ENCODE measurements at regions not wholly inside any gene's neighbourhood (a gene's known extent, or its start where the extent isn't known, plus 50 kb on each side); places are given as distances from the start of the nearest gene placed in this dataset.
"Not testable (repeated sequence)": the region's sequence is repeated elsewhere in the genome, so short reads cannot be mapped to it uniquely, and the experiment has no call there.

DNA sequence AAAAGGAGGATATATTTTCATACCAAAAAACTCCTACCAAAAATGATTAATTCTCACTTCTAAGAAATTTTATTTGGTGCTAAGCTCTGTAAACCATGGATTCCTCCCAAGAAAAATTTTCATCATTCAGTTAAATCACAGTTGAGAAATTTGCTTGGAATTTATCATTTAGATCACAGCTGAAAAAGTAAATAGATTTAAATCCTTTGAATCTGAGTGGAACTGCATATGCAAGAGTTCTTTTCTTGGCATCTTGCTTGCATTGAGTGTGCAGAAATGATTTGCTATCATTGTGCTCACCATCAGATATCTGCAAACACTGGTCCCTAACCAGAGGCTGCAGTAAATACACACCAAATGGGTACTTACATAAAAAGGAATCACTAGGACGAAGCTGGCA lies 836.1 kb upstream of the CDH6 start:
- no peaks in the 10 kb centered on the region for H3K36me3 ChIP-seq
- H3K27ac ChIP-seq, result no peak overlapping the region
- no peak for DNase-seq (ENCODE audit: low spot score)
- H3K4me3 ChIP-seq, result no peak overlapping the region
- TF ChIP-seq, protein P1, sequence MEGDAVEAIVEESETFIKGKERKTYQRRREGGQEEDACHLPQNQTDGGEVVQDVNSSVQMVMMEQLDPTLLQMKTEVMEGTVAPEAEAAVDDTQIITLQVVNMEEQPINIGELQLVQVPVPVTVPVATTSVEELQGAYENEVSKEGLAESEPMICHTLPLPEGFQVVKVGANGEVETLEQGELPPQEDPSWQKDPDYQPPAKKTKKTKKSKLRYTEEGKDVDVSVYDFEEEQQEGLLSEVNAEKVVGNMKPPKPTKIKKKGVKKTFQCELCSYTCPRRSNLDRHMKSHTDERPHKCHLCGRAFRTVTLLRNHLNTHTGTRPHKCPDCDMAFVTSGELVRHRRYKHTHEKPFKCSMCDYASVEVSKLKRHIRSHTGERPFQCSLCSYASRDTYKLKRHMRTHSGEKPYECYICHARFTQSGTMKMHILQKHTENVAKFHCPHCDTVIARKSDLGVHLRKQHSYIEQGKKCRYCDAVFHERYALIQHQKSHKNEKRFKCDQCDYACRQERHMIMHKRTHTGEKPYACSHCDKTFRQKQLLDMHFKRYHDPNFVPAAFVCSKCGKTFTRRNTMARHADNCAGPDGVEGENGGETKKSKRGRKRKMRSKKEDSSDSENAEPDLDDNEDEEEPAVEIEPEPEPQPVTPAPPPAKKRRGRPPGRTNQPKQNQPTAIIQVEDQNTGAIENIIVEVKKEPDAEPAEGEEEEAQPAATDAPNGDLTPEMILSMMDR (IDR thresholded peaks at IDR 0.05), result no peak
- H3K9me3 ChIP-seq, result no peaks in the 10 kb centered on the region
- H3K27me3 ChIP-seq, result no peaks in the 10 kb centered on the region
- no peaks in the 10 kb centered on the region for H3K4me1 ChIP-seq

DNA sequence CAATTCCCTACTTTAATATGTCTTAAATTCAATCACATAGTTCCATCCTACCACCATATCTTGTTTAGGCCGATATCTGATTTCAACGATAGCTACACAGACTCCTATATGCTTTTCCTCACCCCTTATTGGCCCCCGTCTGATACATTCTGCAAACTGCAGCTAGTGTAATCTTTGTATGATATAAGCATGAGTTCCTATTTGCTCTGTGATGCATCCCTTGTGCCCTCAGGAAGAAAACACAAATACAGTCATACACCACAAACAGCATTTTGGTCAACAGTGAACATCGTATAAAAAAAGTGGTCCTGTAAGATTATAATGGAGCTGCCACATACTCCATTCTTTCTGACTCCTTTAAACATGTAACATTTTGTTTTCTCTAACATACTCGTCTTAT lies 837.8 kb upstream of the CDH6 start:
- H3K27ac ChIP-seq, result no peak overlapping the region
- no peaks in the 10 kb centered on the region for H3K9me3 ChIP-seq
- TF ChIP-seq, protein P1 (IDR thresholded peaks at IDR 0.05), result no peak
- no peaks in the 10 kb centered on the region for H3K27me3 ChIP-seq
- DNase-seq (ENCODE audit: low spot score), result no peak
- H3K4me1 ChIP-seq, result no peaks in the 10 kb centered on the region
- H3K36me3 ChIP-seq, result no peaks in the 10 kb centered on the region
- no peak overlapping the region for H3K4me3 ChIP-seq

DNA sequence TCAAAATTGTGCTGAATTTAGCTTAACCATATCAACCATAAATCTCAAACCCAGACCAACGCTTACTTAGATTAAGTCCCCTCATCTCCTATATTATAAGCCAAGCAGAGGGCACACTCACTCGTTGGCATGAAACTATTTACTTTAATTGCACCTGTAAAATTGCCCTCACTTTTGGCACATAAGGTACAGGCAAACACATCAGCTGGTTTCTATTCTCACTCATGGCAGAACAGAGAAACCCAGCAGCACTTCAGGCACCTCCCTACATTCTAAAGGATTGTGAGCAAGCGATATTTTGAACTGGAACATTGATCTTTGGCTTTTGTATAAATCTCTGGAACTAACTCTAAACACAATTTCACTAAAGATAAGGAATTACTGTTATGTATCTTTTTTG lies 845.6 kb upstream of the CDH6 start:
- Histone ChIP-seq H3K27me3 (no peaks in the 10 kb centered on the region), H3K27ac (no peak overlapping the region), H3K4me3 (no peak overlapping the region), H3K36me3 (no peaks in the 10 kb centered on the region), H3K4me1 (no peaks in the 10 kb centered on the region), H3K9me3 (no peaks in the 10 kb centered on the region)
- TF ChIP-seq, protein P1 (IDR thresholded peaks at IDR 0.05), result no peak
- no peak for DNase-seq (ENCODE audit: low spot score)

DNA sequence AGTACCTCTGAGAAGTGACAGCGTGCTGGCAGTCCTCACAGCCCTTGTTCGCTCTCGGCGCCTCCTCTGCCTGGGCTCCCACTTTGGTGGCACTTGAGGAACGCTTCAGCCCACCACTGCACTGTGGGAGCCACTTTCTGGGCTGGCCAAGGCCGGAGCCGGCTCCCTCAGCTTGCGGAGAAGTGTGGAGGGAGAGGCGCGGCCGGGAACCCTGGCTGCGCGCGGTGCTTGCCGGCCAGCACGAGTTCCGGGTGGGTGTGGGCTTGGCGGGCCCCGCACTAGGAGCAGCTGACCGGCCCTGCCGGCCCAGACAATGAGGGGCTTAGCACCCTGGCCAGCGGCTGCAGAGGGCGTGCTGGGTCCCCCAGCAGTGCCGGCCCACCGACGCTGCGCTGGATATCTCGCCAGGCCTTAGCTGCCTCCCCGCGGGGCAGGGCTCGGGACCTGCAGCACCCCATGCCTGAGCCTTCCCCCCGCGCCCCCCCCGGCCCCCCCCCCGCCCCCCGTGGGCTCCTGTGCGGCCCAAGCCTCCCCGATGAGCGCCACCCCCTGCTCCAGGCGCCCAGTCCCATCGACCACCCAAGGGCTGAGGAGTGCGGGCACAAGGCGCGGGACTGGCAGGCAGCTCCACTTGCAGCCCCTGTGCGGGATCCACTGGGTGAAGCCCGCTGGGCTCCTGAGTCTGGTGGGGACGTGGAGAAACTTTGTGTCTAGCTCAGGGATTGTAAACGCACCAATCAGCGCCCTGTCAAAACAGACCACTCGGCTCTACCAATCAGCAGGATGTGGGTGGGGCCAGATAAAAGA lies 847.7 kb upstream of the CDH6 start:
- not testable (repeated sequence) for H3K27me3 ChIP-seq; H3K4me3 ChIP-seq; H3K4me1 ChIP-seq; DNase-seq (ENCODE audit: low spot score); H3K27ac ChIP-seq; H3K9me3 ChIP-seq; H3K36me3 ChIP-seq

DNA sequence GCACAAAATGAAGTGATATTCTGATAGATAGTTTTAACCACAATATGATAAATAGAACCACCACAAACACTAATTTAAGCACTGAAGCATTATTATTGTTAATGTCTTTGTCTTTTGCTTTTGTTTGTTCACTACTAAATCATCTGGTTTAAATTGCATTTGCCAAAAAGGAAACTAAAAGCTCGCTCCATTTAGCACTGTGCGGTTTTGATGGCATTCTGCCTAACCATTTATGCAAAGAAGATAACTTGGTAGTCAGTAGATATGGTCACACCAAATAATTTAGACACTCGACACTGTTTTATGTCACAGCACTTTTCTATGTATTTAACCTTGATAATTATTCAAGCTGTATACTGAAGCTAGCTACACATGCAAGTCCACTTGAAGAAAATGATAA lies 849.8 kb upstream of the CDH6 start:
- TF ChIP-seq, protein P1 (IDR thresholded peaks at IDR 0.05), result no peak
- Histone ChIP-seq H3K4me3 (no peak overlapping the region), H3K9me3 (no peaks in the 10 kb centered on the region), H3K27me3 (no peaks in the 10 kb centered on the region), H3K27ac (no peak overlapping the region), H3K4me1 (no peaks in the 10 kb centered on the region), H3K36me3 (no peaks in the 10 kb centered on the region)
- DNase-seq (ENCODE audit: low spot score), result no peak

DNA sequence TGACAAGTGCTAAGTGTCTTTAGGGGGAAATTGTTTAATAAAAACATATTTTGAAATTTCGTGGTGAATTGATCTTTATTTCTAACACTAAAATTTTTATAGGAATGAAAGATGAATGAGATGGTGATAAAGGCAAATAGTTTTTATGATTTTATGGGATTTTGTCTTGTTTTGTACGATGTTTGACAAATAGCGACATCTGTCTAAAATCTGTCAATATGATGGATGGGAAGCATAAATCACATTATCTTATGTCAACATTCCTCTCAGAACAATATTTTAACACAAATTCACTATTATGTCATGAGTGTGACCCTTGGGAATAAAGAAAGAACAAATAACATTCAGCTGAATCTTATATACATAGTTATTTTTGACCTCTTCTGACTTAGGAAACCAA lies 852.0 kb upstream of the CDH6 start:
- no peaks in the 10 kb centered on the region for H3K9me3 ChIP-seq
- no peak overlapping the region for H3K4me3 ChIP-seq
- no peaks in the 10 kb centered on the region for H3K27me3 ChIP-seq
- no peak overlapping the region for H3K27ac ChIP-seq
- TF ChIP-seq, protein P1 (IDR thresholded peaks at IDR 0.05), result no peak
- DNase-seq (ENCODE audit: low spot score), result no peak
- no peaks in the 10 kb centered on the region for H3K4me1 ChIP-seq
- no peaks in the 10 kb centered on the region for H3K36me3 ChIP-seq
